WTC11 (cell line): ENCODE measurements at regions not wholly inside any gene's neighbourhood (a gene's known extent, or its start where the extent isn't known, plus 50 kb on each side); places are given as distances from the start of the nearest gene placed in this dataset.

ENCODE experiments used
- ATAC-seq: fragments of 200-7000 bp; cut with Tn5 transposase; 2 replicates; pipeline ENCODE4 v1.10.0; 2021; ENCODE audit warnings: mild to moderate bottlenecking, moderate library complexity
- CTCF ChIA-PET: fragments of 300-600 bp; sonication (Branson Sonifier 250); formaldehyde crosslinking; loops from one replicate; lab custom pipeline; 2021; ENCODE audit warnings: antibody characterized with exemption; lab: Charles Lee
- POLR2A ChIA-PET: fragments of 350-600 bp; sonication (Branson Sonifier 250); formaldehyde crosslinking; loops from one replicate; lab custom pipeline; 2021; ENCODE audit warnings: antibody characterized with exemption; lab: Charles Lee
- DNase-seq: peaks from one replicate; pipeline ENCODE4 v3.0.0; 2021; ENCODE audit warnings: low spot score
- H3K27ac Mint-ChIP-seq: 2 replicates; pipeline ENCODE4 v1.8.0; 2021; ENCODE audit warnings: mixed read lengths
- H3K27me3 Mint-ChIP-seq: 2 replicates; pipeline ENCODE4 v1.8.0; 2021; ENCODE audit warnings: low read depth, mild to moderate bottlenecking, moderate library complexity, mixed read lengths
- H3K36me3 Mint-ChIP-seq: 2 replicates; pipeline ENCODE4 v1.8.0; 2021; ENCODE audit warnings: mixed read lengths
- H3K4me1 Mint-ChIP-seq: 2 replicates; pipeline ENCODE4 v1.8.0; 2022; ENCODE audit warnings: mixed read lengths
- H3K4me3 Mint-ChIP-seq: 2 replicates; pipeline ENCODE4 v1.8.0; 2021; ENCODE audit warnings: mild to moderate bottlenecking, moderate library complexity, mixed read lengths
- H3K9me3 Mint-ChIP-seq: 2 replicates; pipeline ENCODE4 v1.8.0; 2021; ENCODE audit warnings: mixed read lengths
- AR ChIP-seq: fragments of 250-450 bp; sonication (Bioruptor Pico); IDR thresholded peaks from 2 replicates; pipeline ENCODE4 v1.9.0; 2021; ENCODE audit warnings: mild to moderate bottlenecking
- ARID4B ChIP-seq: sonication (generic); formaldehyde crosslinking; IDR thresholded peaks from 2 replicates; pipeline ENCODE4 v1.8.0; 2023; ENCODE audit warnings: missing genetic modification reagents, mild to moderate bottlenecking, borderline replicate concordance
- ATF2 ChIP-seq: sonication (generic); formaldehyde crosslinking; IDR thresholded peaks from 2 replicates; pipeline ENCODE4 v1.8.1; 2022; ENCODE audit warnings: low read depth, missing genetic modification reagents, borderline replicate concordance
- CDX4 ChIP-seq: fragments of 250-450 bp; sonication (Bioruptor Pico); IDR thresholded peaks from 2 replicates; pipeline ENCODE4 v1.9.0; 2021; ENCODE audit warnings: moderate library complexity, mild to moderate bottlenecking, inconsistent platforms, borderline replicate concordance
- CREB1 ChIP-seq: sonication (generic); formaldehyde crosslinking; IDR thresholded peaks from 2 replicates; pipeline ENCODE4 v1.8.0; 2023; ENCODE audit warnings: mild to moderate bottlenecking, missing genetic modification reagents
- CREM ChIP-seq: sonication (generic); formaldehyde crosslinking; IDR thresholded peaks from 2 replicates; pipeline ENCODE4 v1.8.1; 2022; ENCODE audit warnings: mild to moderate bottlenecking, missing genetic modification reagents, moderate library complexity
- HMGXB4 ChIP-seq: sonication (generic); formaldehyde crosslinking; IDR thresholded peaks from 2 replicates; pipeline ENCODE4 v1.8.1; 2023; ENCODE audit warnings: mild to moderate bottlenecking, moderate library complexity, missing genetic modification reagents
- JAZF1 ChIP-seq: fragments of 250-450 bp; sonication (Bioruptor Pico); IDR thresholded peaks from 2 replicates; pipeline ENCODE4 v1.9.0; 2021; ENCODE audit warnings: moderate library complexity, mild to moderate bottlenecking, inconsistent platforms
- KAT7 ChIP-seq: sonication (generic); formaldehyde crosslinking; IDR thresholded peaks from 2 replicates; pipeline ENCODE4 v1.8.1; 2023; ENCODE audit warnings: missing genetic modification reagents, mild to moderate bottlenecking, borderline replicate concordance
- MXD4 ChIP-seq: fragments of 250-450 bp; sonication (Bioruptor Pico); IDR thresholded peaks from 2 replicates; pipeline ENCODE4 v1.8.0; 2021; ENCODE audit warnings: mild to moderate bottlenecking, moderate library complexity, borderline replicate concordance
- MYBL2 ChIP-seq: sonication (generic); formaldehyde crosslinking; IDR thresholded peaks from 2 replicates; pipeline ENCODE4 v1.8.1; 2023; ENCODE audit warnings: mild to moderate bottlenecking, moderate library complexity, missing genetic modification reagents
- NFE2L1 ChIP-seq: sonication (generic); formaldehyde crosslinking; IDR thresholded peaks from 2 replicates; pipeline ENCODE4 v1.8.1; 2023; ENCODE audit warnings: missing genetic modification reagents
- RELA ChIP-seq: sonication (generic); formaldehyde crosslinking; IDR thresholded peaks from 2 replicates; pipeline ENCODE4 v1.8.1; 2022; ENCODE audit warnings: missing genetic modification reagents, mild to moderate bottlenecking, borderline replicate concordance
- SOX15 ChIP-seq: fragments of 250-450 bp; sonication (Bioruptor Pico); IDR thresholded peaks from 2 replicates; pipeline ENCODE4 v1.9.0; 2021; ENCODE audit warnings: mild to moderate bottlenecking
- TEAD1 ChIP-seq: sonication (generic); formaldehyde crosslinking; IDR thresholded peaks from 2 replicates; pipeline ENCODE4 v1.8.0; 2022; ENCODE audit warnings: mild to moderate bottlenecking, missing genetic modification reagents
- ZNF138 ChIP-seq: sonication (generic); formaldehyde crosslinking; conservative IDR thresholded peaks from 2 replicates; pipeline ENCODE4 v1.8.1; 2022; ENCODE audit warnings: mild to moderate bottlenecking, moderate library complexity, missing genetic modification reagents
- ZNF396 ChIP-seq: fragments of 250-450 bp; sonication (Bioruptor Pico); IDR thresholded peaks from 2 replicates; pipeline ENCODE4 v1.8.0; 2021; ENCODE audit warnings: mild to moderate bottlenecking, moderate library complexity, borderline replicate concordance

GRCh38 chr3:27827041-27827440, 104.9 kb upstream of the EOMES start:
- Mint-ChIP-seq H3K9me3 (peaks cover 18% of the 10 kb centered on the region), H3K36me3 (peaks cover 21% of the 10 kb centered on the region), H3K27ac (no peak overlapping the region), H3K4me3 (no peak overlapping the region), H3K4me1 (peaks cover 10% of the 10 kb centered on the region), H3K27me3 (peaks cover 30% of the 10 kb centered on the region)
- ATAC-seq (peak; percentile 74), DNase-seq (no peak)
- ChIA-PET CTCF (interaction anchor here (0.6 to 2.6 kb wide), 2 partner anchors 115 to 127 kb away, joined by 3 to 14 read pairs; no protein-coding TSS in a partner anchor), POLR2A (no interaction called here)
- TF ChIP-seq CREB1 (CRISPR knock-in tag): no peak
- TF ChIP-seq ZNF396 (CRISPR knock-in tag): no peak
- no peak for TF ChIP-seq MXD4
- TF ChIP-seq TEAD1 (CRISPR knock-in tag): no peak
- TF ChIP-seq ARID4B (CRISPR knock-in tag): no peak

GRCh38 chr3:27840807-27841594, 118.9 kb upstream of the EOMES start:
- Mint-ChIP-seq H3K9me3 (peaks cover 6% of the 10 kb centered on the region; the same call in 1 of the 2 replicates), H3K4me1 (peaks cover 4% of the 10 kb centered on the region; the same call in 1 of the 2 replicates), H3K4me3 (no peak overlapping the region), H3K27me3 (no peaks in the 10 kb centered on the region), H3K36me3 (peaks cover 14% of the 10 kb centered on the region), H3K27ac (no peak overlapping the region)
- TF ChIP-seq NFE2L1 (no peak), ATF2 (CRISPR knock-in tag) (no peak), KAT7 (CRISPR knock-in tag) (no peak), ZNF138 (CRISPR knock-in tag) (no peak), RELA (CRISPR knock-in tag) (no peak), MXD4 (no peak), MYBL2 (CRISPR knock-in tag) (no peak), CDX4 (CRISPR knock-in tag) (no peak), CREM (no peak), JAZF1 (CRISPR knock-in tag) (no peak), SOX15 (CRISPR knock-in tag) (no peak), AR (CRISPR knock-in tag) (no peak), HMGXB4 (CRISPR knock-in tag) (no peak)
- ChIA-PET POLR2A (no interaction called here), CTCF (no interaction called here)
- ATAC-seq (no peak), DNase-seq (no peak)
